GM13977 (cell line): ENCODE measurements at regions not wholly inside any gene's neighbourhood (a gene's known extent, or its start where the extent isn't known, plus 50 kb on each side); places are given as distances from the start of the nearest gene placed in this dataset.

ENCODE experiments used
- DNase-seq: peaks from one replicate; pipeline ENCODE4 v3.0.0; 2012; ENCODE audit warnings: low spot score
- CTCF ChIP-seq: IDR thresholded peaks from 2 replicates; pipeline ENCODE4 v1.5.1; 2012; ENCODE audit warnings: mild to moderate bottlenecking, control low read depth; ENCODE audit not compliant: insufficient read depth; ENCODE audit errors: extremely low read depth, missing control alignments
- in situ Hi-C: fragments of 300-500 bp; cut with MboI; formaldehyde crosslinking; loops from one replicate; pipeline ENCODE4 v1.12.0; 2022; ENCODE audit warnings: low sequenced_read_pairs, low pct_unique_long_range_greater_than_20kb, mixed read lengths, inconsistent platforms; ENCODE audit not compliant: unreplicated experiment

DNA sequence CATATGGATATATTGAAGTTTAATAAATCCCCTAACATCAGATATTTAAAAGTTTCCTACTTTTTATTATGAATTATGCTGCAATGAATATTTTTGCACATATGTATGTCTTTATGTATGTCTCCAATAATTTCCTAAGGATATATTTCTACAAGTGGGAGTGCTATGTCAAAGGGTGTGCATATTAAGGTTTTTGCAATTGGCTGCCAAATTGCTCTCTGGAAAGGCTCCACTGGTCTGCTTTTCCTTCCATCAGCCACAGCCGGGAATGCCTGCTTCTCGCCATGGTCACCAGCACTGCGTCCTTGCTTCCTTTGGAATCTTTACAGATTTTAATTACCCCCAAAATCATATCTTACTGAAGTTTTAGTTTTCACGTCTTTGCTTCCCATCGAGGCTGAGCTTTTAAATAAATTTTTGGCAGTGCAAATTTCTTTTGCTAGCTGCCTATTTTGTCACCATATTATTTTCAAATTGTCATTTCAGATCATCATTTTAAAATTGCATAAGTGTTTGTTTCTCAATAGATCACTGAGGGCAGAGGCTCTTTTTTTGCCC lies 221.7 kb downstream of the SNX19 start:
- in situ Hi-C loops = no loop called here
- no peak for TF ChIP-seq CTCF
- no peak for DNase-seq

- in situ Hi-C loops = no loop called here
- DNase-seq = no peak
These were observed 218.1 kb downstream of the SNX19 start for GRCh38 chr11:130698174-130698573.

GRCh38 chr11:130699561-130699960 lies 216.7 kb downstream of the SNX19 start:
- in situ Hi-C loops = no loop called here
- DNase-seq = no peak
- no peak for TF ChIP-seq CTCF

More at GRCh38 chr11:130698174-130698573, 218.1 kb downstream of the SNX19 start:
- TF ChIP-seq CTCF = no peak

- in situ Hi-C loops = no loop called here
- no peak for DNase-seq
- no peak for TF ChIP-seq CTCF
These were observed 216.2 kb downstream of the SNX19 start for GRCh38 chr11:130700092-130700491.

DNA sequence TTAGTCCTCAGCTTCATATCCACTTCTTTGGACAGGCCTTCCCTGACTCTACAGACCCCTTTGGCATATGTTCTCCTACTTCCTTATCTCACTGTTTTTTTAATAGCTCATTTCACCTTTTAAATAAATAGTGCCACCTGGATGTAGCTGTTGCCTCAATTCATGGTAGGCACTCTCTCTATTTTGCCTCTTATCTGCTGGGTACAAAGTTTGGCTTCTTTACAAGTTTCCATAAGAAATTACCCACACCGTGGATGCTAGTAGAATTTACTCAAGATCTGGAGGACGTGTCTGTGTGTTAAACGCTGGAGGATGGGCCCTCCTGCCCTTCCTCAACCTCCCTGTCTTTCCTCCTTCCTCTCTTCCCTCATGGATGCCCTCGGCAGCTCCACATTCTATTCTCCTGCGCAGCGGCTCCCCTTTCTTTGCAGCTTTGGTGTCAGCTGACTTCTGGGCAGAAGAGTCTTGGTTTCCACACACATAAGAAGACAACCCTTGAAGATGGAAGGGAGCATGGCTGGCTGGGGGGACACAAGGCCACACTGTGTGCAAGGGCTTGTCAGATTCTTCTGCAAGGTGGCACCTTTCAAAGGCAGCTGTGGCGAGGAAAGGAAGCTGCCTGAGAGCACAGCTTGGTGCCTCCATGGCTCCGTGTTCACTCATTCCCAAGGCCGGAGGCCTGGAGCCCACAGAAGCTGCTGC lies 212.6 kb downstream of the SNX19 start:
- in situ Hi-C loops = no loop called here
- TF ChIP-seq CTCF = no peak
- no peak for DNase-seq

GRCh38 chr11:130705670-130706421 lies 210.4 kb downstream of the SNX19 start:
- no peak for DNase-seq
- in situ Hi-C loops = no loop called here
- TF ChIP-seq CTCF = no peak
